ENCODE measurements at regions not wholly inside any gene's neighbourhood (a gene's known extent, or its start where the extent isn't known, plus 50 kb on each side); places are given as distances from the start of the nearest gene placed in this dataset.

GRCh38 chr11:79747406-79747805, 306.6 kb upstream of the TENM4 start:
- no peak for DNase-seq
- Histone ChIP-seq H3K4me1 (ENCODE audit: control insufficient read depth in 1 of 2, insufficient read depth in 2 of 2, low read length in 2 of 2) (no peaks in the 10 kb centered on the region), H2BK120ac (ENCODE audit: insufficient read depth, low read length, poor library complexity) (no peak overlapping the region), H4K8ac (ENCODE audit: low read depth, low read length) (no peak overlapping the region), H2BK5ac (ENCODE audit: low read depth, low read length, poor library complexity) (no peak overlapping the region), H2AFZ (ENCODE audit: insufficient read depth, low read length, poor library complexity) (no peak overlapping the region), H3K4ac (ENCODE audit: low read depth, low read length) (no peak overlapping the region), H3K79me2 (ENCODE audit: control insufficient read depth, insufficient read depth, low read length, poor library complexity) (no peaks in the 10 kb centered on the region), H3K9me3 (ENCODE audit: insufficient read depth, low read depth, low read length) (no peaks in the 10 kb centered on the region), H3K4me3 (ENCODE audit: low read depth, low read length) (no peak overlapping the region), H3K18ac (ENCODE audit: low read length) (no peak overlapping the region), H3K79me1 (ENCODE audit: low read length) (no peaks in the 10 kb centered on the region), H4K91ac (ENCODE audit: low read depth, low read length) (no peak overlapping the region), H3K36me3 (ENCODE audit: control insufficient read depth in 1 of 2, insufficient read depth in 2 of 2, low read length in 2 of 2) (no peaks in the 10 kb centered on the region), H2BK12ac (ENCODE audit: low read length) (no peak overlapping the region), H3K23ac (ENCODE audit: low read length) (no peak overlapping the region), H3K4me2 (ENCODE audit: low read length) (no peak overlapping the region), H3K9ac (ENCODE audit: low read length) (no peak overlapping the region), H3K27me3 (ENCODE audit: insufficient read depth, low read length) (no peaks in the 10 kb centered on the region), H2AK5ac (ENCODE audit: low read length) (no peak overlapping the region), H4K12ac (ENCODE audit: low read depth, low read length) (no peak overlapping the region), H3K27ac (ENCODE audit: low read depth, low read length) (no peak overlapping the region), H3K14ac (ENCODE audit: low read length) (no peak overlapping the region)
- WGBS (ENCODE audit: extremely low coverage, insufficient coverage, insufficient read length) = no CpG with 5 or more reads among the region's 1 CpG

- no peak overlapping the region for H2AFZ ChIP-seq (ENCODE audit: insufficient read depth, low read length, poor library complexity)
- no peaks in the 10 kb centered on the region for H3K79me1 ChIP-seq (ENCODE audit: low read length)
These were observed 304.1 kb upstream of the TENM4 start for GRCh38 chr11:79744941-79745340.

GRCh38 chr11:79742176-79742575, 301.3 kb upstream of the TENM4 start:
- no peaks in the 10 kb centered on the region for H3K9me3 ChIP-seq (ENCODE audit: insufficient read depth, low read depth, low read length)

More at GRCh38 chr11:79744941-79745340, 304.1 kb upstream of the TENM4 start:
- H3K9me3 ChIP-seq (ENCODE audit: insufficient read depth, low read depth, low read length) = no peaks in the 10 kb centered on the region
- H3K36me3 ChIP-seq (ENCODE audit: control insufficient read depth in 1 of 2, insufficient read depth in 2 of 2, low read length in 2 of 2) = no peaks in the 10 kb centered on the region
- H3K4me2 ChIP-seq (ENCODE audit: low read length) = no peak overlapping the region
- no peak overlapping the region for H3K4ac ChIP-seq (ENCODE audit: low read depth, low read length)
- no peaks in the 10 kb centered on the region for H3K4me1 ChIP-seq (ENCODE audit: control insufficient read depth in 1 of 2, insufficient read depth in 2 of 2, low read length in 2 of 2)
- DNase-seq = peak in 1 of 2 donors; percentile 8
- no peak overlapping the region for H3K4me3 ChIP-seq (ENCODE audit: low read depth, low read length)
- H2BK12ac ChIP-seq (ENCODE audit: low read length) = no peak overlapping the region
- no peak overlapping the region for H2AK5ac ChIP-seq (ENCODE audit: low read length)
- no peaks in the 10 kb centered on the region for H3K27me3 ChIP-seq (ENCODE audit: insufficient read depth, low read length)
- H3K23ac ChIP-seq (ENCODE audit: low read length) = no peak overlapping the region
- no peak overlapping the region for H3K27ac ChIP-seq (ENCODE audit: low read depth, low read length)
- no peak overlapping the region for H4K91ac ChIP-seq (ENCODE audit: low read depth, low read length)
- H2BK120ac ChIP-seq (ENCODE audit: insufficient read depth, low read length, poor library complexity) = no peak overlapping the region
- no peak overlapping the region for H3K14ac ChIP-seq (ENCODE audit: low read length)
- no peak overlapping the region for H4K8ac ChIP-seq (ENCODE audit: low read depth, low read length)
- no peaks in the 10 kb centered on the region for H3K79me2 ChIP-seq (ENCODE audit: control insufficient read depth, insufficient read depth, low read length, poor library complexity)
- H2BK5ac ChIP-seq (ENCODE audit: low read depth, low read length, poor library complexity) = no peak overlapping the region
- H3K9ac ChIP-seq (ENCODE audit: low read length) = no peak overlapping the region
- H3K18ac ChIP-seq (ENCODE audit: low read length) = no peak overlapping the region
- no peak overlapping the region for H4K12ac ChIP-seq (ENCODE audit: low read depth, low read length)

GRCh38 chr11:79739591-79739990, 298.8 kb upstream of the TENM4 start:
- Histone ChIP-seq H4K91ac (ENCODE audit: low read depth, low read length) (no peak overlapping the region), H3K4me1 (ENCODE audit: control insufficient read depth in 1 of 2, insufficient read depth in 2 of 2, low read length in 2 of 2) (no peaks in the 10 kb centered on the region), H4K8ac (ENCODE audit: low read depth, low read length) (no peak overlapping the region), H3K79me2 (ENCODE audit: control insufficient read depth, insufficient read depth, low read length, poor library complexity) (no peaks in the 10 kb centered on the region), H3K9me3 (ENCODE audit: insufficient read depth, low read depth, low read length) (no peaks in the 10 kb centered on the region), H3K23ac (ENCODE audit: low read length) (no peak overlapping the region), H3K9ac (ENCODE audit: low read length) (no peak overlapping the region), H3K27me3 (ENCODE audit: insufficient read depth, low read length) (no peaks in the 10 kb centered on the region), H3K18ac (ENCODE audit: low read length) (no peak overlapping the region), H3K4ac (ENCODE audit: low read depth, low read length) (no peak overlapping the region), H3K79me1 (ENCODE audit: low read length) (no peaks in the 10 kb centered on the region), H2BK120ac (ENCODE audit: insufficient read depth, low read length, poor library complexity) (no peak overlapping the region), H2BK12ac (ENCODE audit: low read length) (no peak overlapping the region), H2BK5ac (ENCODE audit: low read depth, low read length, poor library complexity) (no peak overlapping the region), H3K4me2 (ENCODE audit: low read length) (no peak overlapping the region), H2AFZ (ENCODE audit: insufficient read depth, low read length, poor library complexity) (no peak overlapping the region), H3K4me3 (ENCODE audit: low read depth, low read length) (no peak overlapping the region), H2AK5ac (ENCODE audit: low read length) (no peak overlapping the region), H4K12ac (ENCODE audit: low read depth, low read length) (no peak overlapping the region), H3K27ac (ENCODE audit: low read depth, low read length) (no peak overlapping the region), H3K36me3 (ENCODE audit: control insufficient read depth in 1 of 2, insufficient read depth in 2 of 2, low read length in 2 of 2) (no peaks in the 10 kb centered on the region), H3K14ac (ENCODE audit: low read length) (no peak overlapping the region)
- DNase-seq = no peak
- WGBS (ENCODE audit: extremely low coverage, insufficient coverage, insufficient read length) = no CpG with 5 or more reads among the region's 5 CpGs

More at GRCh38 chr11:79742176-79742575, 301.3 kb upstream of the TENM4 start:
- Histone ChIP-seq H3K4ac (ENCODE audit: low read depth, low read length) (no peak overlapping the region), H4K91ac (ENCODE audit: low read depth, low read length) (no peak overlapping the region), H3K23ac (ENCODE audit: low read length) (no peak overlapping the region), H3K9ac (ENCODE audit: low read length) (no peak overlapping the region), H2AFZ (ENCODE audit: insufficient read depth, low read length, poor library complexity) (no peak overlapping the region), H3K79me2 (ENCODE audit: control insufficient read depth, insufficient read depth, low read length, poor library complexity) (no peaks in the 10 kb centered on the region), H4K12ac (ENCODE audit: low read depth, low read length) (no peak overlapping the region), H4K8ac (ENCODE audit: low read depth, low read length) (no peak overlapping the region), H3K18ac (ENCODE audit: low read length) (no peak overlapping the region), H2AK5ac (ENCODE audit: low read length) (no peak overlapping the region), H3K4me3 (ENCODE audit: low read depth, low read length) (no peak overlapping the region), H3K79me1 (ENCODE audit: low read length) (no peaks in the 10 kb centered on the region), H2BK5ac (ENCODE audit: low read depth, low read length, poor library complexity) (no peak overlapping the region), H3K36me3 (ENCODE audit: control insufficient read depth in 1 of 2, insufficient read depth in 2 of 2, low read length in 2 of 2) (no peaks in the 10 kb centered on the region), H3K14ac (ENCODE audit: low read length) (no peak overlapping the region), H3K27ac (ENCODE audit: low read depth, low read length) (no peak overlapping the region), H2BK12ac (ENCODE audit: low read length) (no peak overlapping the region), H2BK120ac (ENCODE audit: insufficient read depth, low read length, poor library complexity) (no peak overlapping the region), H3K4me1 (ENCODE audit: control insufficient read depth in 1 of 2, insufficient read depth in 2 of 2, low read length in 2 of 2) (no peaks in the 10 kb centered on the region), H3K27me3 (ENCODE audit: insufficient read depth, low read length) (no peaks in the 10 kb centered on the region), H3K4me2 (ENCODE audit: low read length) (no peak overlapping the region)
- peak; percentile 31 to 68 for DNase-seq
- no CpG with 5 or more reads among the region's 2 CpGs for WGBS (ENCODE audit: extremely low coverage, insufficient coverage, insufficient read length)

All from trophoblast cell (in vitro differentiated cells and primary cell).